Endothelial cell of umbilical vein (primary cell): ENCODE measurements at regions not wholly inside any gene's neighbourhood (a gene's known extent, or its start where the extent isn't known, plus 50 kb on each side); places are given as distances from the start of the nearest gene placed in this dataset.

Experiments
- MAX ChIP-seq: IDR thresholded peaks from 2 replicates; pipeline ENCODE4 v1.6.1; 2011; ENCODE audit not compliant: insufficient read depth, insufficient read length
- POLR2AphosphoS5 ChIP-seq: IDR thresholded peaks from 2 replicates; pipeline ENCODE4 v1.6.1; 2012; ENCODE audit warnings: low read depth, mild to moderate bottlenecking, control low read depth, low read length, moderate library complexity; ENCODE audit not compliant: insufficient read depth

- no peak for TF ChIP-seq POLR2AphosphoS5
- TF ChIP-seq MAX, result no peak
These were observed 284.4 kb downstream of the C6orf118 start for GRCh38 chr6:165025040-165025439.
